GM12878 (cell line): ENCODE measurements at regions not wholly inside any gene's neighbourhood (a gene's known extent, or its start where the extent isn't known, plus 50 kb on each side); places are given as distances from the start of the nearest gene placed in this dataset.

Experiments
- ATF2 ChIP-seq: IDR thresholded peaks from 2 replicates; pipeline ENCODE4 v1.6.1; 2012; ENCODE audit warnings: low read length, inconsistent platforms
- BHLHE40 ChIP-seq, 2 experiments: fragments of 450-650 bp in 1 of 2; IDR thresholded peaks; 2 replicates each; pipeline ENCODE4 v1.6.1; 2011 to 2017; ENCODE audit warnings: low read depth in 2 of 2, borderline replicate concordance in 1 of 2, improper control_type of control experiment in 1 of 2, low read length in 1 of 2, mild to moderate bottlenecking in 1 of 2
- CUX1 ChIP-seq: IDR thresholded peaks from 2 replicates; pipeline ENCODE4 v1.6.1; 2012; ENCODE audit warnings: improper control_type of control experiment, low read depth, low read length; ENCODE audit not compliant: insufficient replicate concordance
- E2F4 ChIP-seq: IDR thresholded peaks from 2 replicates; pipeline ENCODE4 v1.6.1; 2012; ENCODE audit warnings: low read depth, low read length, improper control_type of control experiment
- E2F8 ChIP-seq: fragments of 450-650 bp; IDR thresholded peaks from 2 replicates; pipeline ENCODE4 v1.6.1; 2018; ENCODE audit warnings: mild to moderate bottlenecking, low read depth, moderate library complexity; ENCODE audit not compliant: partially characterized antibody
- GATAD2B ChIP-seq: fragments of 450-650 bp; conservative IDR thresholded peaks from 2 replicates; pipeline ENCODE4 v1.6.1; 2017; ENCODE audit warnings: low read depth, mild to moderate bottlenecking, moderate library complexity
- HCFC1 ChIP-seq: fragments of 150-350 bp; IDR thresholded peaks from 2 replicates; pipeline ENCODE4 v1.6.1; 2014; ENCODE audit warnings: low read length
- PBX3 ChIP-seq: IDR thresholded peaks from 2 replicates; pipeline ENCODE4 v1.6.1; 2011; ENCODE audit warnings: mild to moderate bottlenecking, low read depth, low read length, moderate library complexity; ENCODE audit not compliant: insufficient replicate concordance
- SMC3 ChIP-seq: IDR thresholded peaks from 2 replicates; pipeline ENCODE4 v1.6.1; 2011; ENCODE audit warnings: low read length, improper control_type of control experiment, borderline replicate concordance
- SREBF2 ChIP-seq: IDR thresholded peaks from 2 replicates; pipeline ENCODE4 v1.6.1; 2012; ENCODE audit warnings: mild to moderate bottlenecking, low read length
- SUPT20H ChIP-seq: IDR thresholded peaks from 2 replicates; pipeline ENCODE4 v1.6.1; 2011; ENCODE audit warnings: low read depth, mild to moderate bottlenecking, low read length, moderate library complexity, borderline replicate concordance; ENCODE audit not compliant: control insufficient read depth
- ZNF592 ChIP-seq: fragments of 450-650 bp; IDR thresholded peaks from 2 replicates; pipeline ENCODE4 v1.6.1; 2017; ENCODE audit warnings: mild to moderate bottlenecking, moderate library complexity

GRCh38 chr10:30553018-30553625 is 76.4 kb downstream of the LYZL2 start (continued):
- no peak for TF ChIP-seq CUX1
- no peak for TF ChIP-seq E2F4
- TF ChIP-seq PBX3 = no peak
- TF ChIP-seq BHLHE40 (IDR thresholded peaks at IDR 0.05; ENCODE audit: borderline replicate concordance in 1 of 2, low read depth in 2 of 2, low read length in 1 of 2) = no peak
- TF ChIP-seq ATF2 = no peak
- no peak for TF ChIP-seq ZNF592
- no peak for TF ChIP-seq E2F8
- no peak for TF ChIP-seq SMC3
- TF ChIP-seq HCFC1 = no peak
- no peak for TF ChIP-seq GATAD2B
- TF ChIP-seq SUPT20H = no peak
- no peak for TF ChIP-seq SREBF2
